ENCODE measurements at regions not wholly inside any gene's neighbourhood (a gene's known extent, or its start where the extent isn't known, plus 50 kb on each side); places are given as distances from the start of the nearest gene placed in this dataset.

DNA sequence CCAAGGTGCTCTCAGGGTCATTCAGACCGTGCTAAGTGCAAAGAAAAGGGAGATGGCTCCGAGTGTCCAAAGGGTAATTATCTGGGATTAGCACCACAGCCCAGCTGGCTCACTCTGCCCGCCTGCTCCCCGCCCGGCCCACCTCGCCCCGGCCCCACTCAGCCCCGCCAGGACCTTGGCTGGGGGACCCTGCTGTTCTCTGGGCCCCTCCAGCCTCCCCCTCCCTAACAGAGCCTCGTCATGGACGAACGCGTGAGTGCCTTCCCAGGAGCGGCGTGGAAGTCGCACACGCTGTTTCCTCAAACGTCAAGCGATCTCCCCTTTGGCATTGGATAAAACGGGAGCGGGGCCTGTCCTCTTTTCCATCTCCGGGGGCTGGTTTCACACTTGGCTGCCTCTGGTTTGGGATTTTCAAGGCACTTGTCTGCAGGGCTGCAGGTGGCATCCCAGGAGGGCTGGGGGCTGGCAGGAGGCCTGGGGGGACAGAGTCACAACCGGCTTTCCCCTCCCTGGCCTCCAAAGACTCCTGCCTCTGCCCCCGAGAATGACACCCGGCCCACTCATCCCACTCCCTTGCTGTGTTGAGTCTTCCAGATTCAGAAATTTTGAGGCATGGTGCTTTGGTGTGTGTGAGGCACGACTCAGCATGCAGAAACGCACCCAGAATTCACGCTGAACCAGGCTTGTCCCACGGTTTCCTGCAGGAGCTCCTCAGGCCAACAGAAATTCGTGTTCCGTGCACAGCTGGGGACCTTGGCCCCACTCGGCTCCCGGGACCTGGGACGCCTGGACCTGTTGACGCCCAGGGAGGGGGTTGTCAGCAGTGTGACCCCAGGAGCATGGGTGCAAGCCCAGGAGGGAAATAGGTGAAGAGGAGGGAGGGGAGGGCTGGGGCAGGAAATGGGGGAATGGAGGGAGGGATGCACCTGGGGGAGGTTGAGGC, 110.0 kb downstream of the PDGFA start:
- TF ChIP-seq, protein P1, sequence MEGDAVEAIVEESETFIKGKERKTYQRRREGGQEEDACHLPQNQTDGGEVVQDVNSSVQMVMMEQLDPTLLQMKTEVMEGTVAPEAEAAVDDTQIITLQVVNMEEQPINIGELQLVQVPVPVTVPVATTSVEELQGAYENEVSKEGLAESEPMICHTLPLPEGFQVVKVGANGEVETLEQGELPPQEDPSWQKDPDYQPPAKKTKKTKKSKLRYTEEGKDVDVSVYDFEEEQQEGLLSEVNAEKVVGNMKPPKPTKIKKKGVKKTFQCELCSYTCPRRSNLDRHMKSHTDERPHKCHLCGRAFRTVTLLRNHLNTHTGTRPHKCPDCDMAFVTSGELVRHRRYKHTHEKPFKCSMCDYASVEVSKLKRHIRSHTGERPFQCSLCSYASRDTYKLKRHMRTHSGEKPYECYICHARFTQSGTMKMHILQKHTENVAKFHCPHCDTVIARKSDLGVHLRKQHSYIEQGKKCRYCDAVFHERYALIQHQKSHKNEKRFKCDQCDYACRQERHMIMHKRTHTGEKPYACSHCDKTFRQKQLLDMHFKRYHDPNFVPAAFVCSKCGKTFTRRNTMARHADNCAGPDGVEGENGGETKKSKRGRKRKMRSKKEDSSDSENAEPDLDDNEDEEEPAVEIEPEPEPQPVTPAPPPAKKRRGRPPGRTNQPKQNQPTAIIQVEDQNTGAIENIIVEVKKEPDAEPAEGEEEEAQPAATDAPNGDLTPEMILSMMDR (IDR thresholded peaks at IDR 0.05; ENCODE audit: extremely low read depth in 1 of 2, insufficient read depth in 1 of 2, low read depth in 1 of 2, low read length in 2 of 2) = no peak
- TF ChIP-seq POLR2AphosphoS5 (IDR thresholded peaks at IDR 0.05; ENCODE audit: insufficient read depth, low read depth, low read length) = no peak

All from endothelial cell of umbilical vein (primary cell).